Hematopoietic multipotent progenitor cell treated with erythropoietin and hydrocortisone succinate and interleukin-3 and kit ligand, for 8 days (in vitro differentiated cells): ENCODE measurements at regions not wholly inside any gene's neighbourhood (a gene's known extent, or its start where the extent isn't known, plus 50 kb on each side); places are given as distances from the start of the nearest gene placed in this dataset.

Experiments used
- DNase-seq: peaks from one replicate; pipeline ENCODE4 v3.0.0-alpha.2; 2015

DNA sequence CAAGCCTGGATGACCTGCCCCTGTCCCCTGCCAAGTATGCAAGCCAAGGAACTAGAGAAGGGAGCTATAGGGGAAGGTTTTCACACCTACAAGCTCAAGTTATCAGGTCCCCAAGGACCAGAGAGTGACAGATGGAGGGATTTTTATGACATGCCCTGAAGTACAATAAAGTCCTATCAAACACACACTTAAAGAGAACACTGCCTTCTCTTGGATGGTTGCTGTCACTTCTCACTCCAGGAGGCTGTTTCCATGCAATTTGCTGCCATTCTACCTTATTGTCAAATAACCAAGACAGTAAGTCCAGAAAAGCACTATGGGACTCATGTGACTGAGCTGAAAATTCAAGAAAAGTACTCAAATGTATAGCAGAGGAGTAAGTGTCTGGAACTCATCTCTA lies 76.6 kb upstream of the DDX18 start:
- DNase-seq, result no peak

DNA sequence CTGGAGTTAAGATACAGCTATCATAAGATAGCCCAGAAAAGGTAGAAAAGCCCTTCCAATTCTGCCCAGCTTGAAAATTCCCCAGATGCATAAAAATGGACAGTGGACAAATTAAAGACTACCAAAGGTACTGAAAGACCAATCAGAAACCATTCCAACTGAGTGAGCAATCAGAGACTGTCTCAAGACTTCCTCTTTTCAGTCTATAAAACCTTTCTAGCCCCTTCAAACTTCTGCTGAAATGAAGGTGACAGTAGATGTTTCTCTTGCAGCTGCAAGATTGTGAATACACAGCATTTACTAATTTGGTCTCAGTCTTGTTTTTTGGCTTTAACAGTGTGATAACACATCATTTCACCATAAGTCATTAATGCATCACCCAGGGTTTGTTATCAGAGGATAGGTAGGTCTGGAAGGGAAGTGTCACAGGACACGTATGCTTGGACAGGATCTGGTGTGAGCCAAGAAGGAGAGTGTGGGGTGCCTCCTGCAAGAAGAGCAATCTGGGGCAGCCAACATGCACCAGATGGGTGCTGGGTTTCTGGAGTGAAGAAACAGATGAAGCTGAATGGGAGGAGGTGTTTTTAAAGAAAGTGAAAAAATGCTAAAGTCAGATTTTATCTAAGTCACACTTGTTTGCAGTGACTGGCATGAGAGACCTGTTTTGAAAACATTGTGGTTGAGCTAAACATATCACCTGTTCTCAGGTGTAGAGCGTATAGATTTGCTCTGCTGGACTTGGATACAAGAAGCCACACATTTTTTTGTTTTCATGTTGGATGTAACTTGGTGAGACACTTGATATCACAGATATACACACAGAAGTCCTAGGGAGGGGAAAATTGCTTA lies 75.3 kb upstream of the DDX18 start:
- no peak for DNase-seq

DNA sequence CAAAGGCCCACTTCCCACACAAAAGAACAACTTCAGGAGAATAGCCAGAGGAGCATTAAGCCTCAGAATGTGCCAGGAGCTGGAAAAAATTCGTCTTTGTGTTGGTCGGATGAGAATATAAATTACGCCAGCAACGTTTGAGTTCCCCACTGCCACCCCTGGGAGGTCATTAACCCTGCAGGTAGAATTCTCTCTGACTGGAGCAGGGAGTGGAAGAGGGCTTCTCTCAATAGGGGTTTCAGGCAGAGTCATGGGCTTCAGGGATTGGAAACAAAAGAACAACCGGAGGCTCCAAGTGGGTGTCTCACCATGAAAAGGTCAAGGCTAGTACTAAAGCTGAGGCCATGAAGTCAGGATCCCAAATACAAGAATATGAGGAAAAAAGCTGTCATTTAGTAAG lies 69.0 kb upstream of the DDX18 start:
- DNase-seq, result no peak

DNA sequence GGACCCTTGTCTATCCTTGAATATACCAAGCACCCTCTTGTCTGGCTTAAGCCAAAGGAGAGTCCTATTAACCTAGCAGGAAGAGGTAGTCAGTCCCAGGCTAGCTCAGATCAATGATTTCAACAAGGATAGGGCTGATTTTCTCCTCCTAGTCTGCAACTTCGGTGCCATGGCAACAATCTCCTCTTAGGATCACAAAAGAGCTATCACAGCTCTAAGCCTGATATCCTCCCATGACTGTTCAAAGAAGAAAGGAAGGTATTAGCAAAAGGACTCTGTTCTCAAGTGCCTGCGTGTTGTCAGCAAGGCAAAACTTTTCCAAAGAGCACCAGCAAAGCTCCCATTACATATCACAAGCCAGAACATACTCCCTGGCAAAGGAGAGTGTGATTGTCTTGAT lies 58.7 kb upstream of the DDX18 start:
- DNase-seq, result no peak

DNA sequence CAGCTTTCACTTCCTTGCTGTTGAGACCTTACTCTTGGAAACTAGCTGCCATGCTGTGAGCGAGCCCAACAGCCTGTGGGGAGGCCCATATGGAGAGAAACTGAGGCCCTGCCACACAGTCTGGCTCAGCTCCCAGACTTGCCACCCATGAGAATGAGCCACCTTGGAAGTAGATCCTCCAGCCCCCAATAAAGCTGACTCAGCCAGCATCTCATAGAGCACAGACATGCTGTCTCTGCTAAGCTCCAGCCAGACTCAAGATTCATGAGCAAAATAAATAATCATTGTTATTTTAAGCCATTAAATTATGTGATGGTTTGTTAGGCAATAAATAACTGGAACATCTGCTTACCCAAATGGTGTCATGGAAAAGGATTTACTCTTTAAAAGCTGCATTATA lies 53.6 kb upstream of the DDX18 start:
- no peak for DNase-seq

DNA sequence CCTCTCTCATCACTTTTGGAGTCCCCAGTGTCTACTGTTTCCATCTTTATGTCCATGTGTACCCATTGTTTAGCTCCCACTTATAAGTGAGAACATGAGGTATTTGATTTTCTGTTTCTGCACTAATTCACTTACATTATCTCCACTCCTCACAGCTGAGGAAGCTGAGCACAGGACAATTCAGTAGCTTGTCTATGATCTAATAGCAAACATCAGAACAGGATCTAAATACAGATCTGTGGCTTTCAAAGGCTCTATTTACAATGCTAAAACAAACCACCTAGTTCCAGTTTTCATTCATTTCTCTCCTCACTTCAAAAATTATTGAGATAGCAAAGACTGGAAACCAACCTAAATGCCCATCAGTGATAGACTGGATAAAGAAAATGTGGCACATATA lies 52.0 kb upstream of the DDX18 start:
- DNase-seq, result no peak

DNA sequence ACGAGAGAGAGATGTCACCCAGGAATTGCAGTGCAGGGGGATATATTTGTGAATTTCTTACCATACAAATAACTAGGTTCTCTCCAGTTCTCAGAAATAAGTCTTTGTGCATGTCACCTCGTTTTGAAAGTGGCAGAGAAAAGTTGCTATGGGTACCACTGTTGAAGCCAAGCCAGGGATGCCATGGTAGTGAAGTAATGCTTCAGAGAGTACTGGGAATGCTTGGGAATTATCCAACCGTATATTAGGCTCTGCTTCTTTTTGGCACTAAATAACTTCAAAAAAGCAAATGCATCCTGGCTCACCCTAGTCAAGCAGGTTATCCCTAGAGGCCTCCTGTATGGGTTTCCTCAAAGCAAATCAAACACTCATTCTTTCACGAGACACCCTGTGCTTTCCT lies 50.7 kb upstream of the DDX18 start:
- no peak for DNase-seq
